ENCODE measurements at regions not wholly inside any gene's neighbourhood (a gene's known extent, or its start where the extent isn't known, plus 50 kb on each side); places are given as distances from the start of the nearest gene placed in this dataset.

DNA sequence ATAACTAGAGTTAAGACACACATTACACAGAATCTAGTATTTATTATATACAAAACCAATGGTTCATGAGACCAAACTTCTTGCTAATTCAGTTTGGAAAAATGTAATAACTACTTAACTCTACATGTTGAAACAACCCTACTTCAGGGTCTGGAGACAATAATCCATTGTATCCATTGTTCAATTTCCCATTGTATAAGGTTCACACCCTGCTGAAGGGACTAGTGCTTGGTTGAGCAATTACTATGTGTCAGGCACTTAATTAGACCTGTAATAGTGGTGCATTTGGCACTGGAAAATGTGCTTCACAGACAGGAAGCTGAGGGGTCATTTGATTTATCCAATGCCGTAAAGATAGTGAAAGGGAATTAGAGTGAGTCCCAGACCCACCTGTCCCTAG is 114.3 kb upstream of the PAPPA start:
- TF ChIP-seq POLR2A (IDR thresholded peaks at IDR 0.05) (no peak), EP300 (IDR thresholded peaks at IDR 0.05) (no peak)
- TF ChIP-seq, protein P1, sequence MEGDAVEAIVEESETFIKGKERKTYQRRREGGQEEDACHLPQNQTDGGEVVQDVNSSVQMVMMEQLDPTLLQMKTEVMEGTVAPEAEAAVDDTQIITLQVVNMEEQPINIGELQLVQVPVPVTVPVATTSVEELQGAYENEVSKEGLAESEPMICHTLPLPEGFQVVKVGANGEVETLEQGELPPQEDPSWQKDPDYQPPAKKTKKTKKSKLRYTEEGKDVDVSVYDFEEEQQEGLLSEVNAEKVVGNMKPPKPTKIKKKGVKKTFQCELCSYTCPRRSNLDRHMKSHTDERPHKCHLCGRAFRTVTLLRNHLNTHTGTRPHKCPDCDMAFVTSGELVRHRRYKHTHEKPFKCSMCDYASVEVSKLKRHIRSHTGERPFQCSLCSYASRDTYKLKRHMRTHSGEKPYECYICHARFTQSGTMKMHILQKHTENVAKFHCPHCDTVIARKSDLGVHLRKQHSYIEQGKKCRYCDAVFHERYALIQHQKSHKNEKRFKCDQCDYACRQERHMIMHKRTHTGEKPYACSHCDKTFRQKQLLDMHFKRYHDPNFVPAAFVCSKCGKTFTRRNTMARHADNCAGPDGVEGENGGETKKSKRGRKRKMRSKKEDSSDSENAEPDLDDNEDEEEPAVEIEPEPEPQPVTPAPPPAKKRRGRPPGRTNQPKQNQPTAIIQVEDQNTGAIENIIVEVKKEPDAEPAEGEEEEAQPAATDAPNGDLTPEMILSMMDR (IDR thresholded peaks at IDR 0.05), result no peak
